Ishikawa (cell line): ENCODE measurements at regions not wholly inside any gene's neighbourhood (a gene's known extent, or its start where the extent isn't known, plus 50 kb on each side); places are given as distances from the start of the nearest gene placed in this dataset.

Experiments
- CEBPB ChIP-seq: IDR thresholded peaks from 2 replicates; pipeline ENCODE4 v1.6.1; 2012
- CREB1 ChIP-seq: IDR thresholded peaks from 2 replicates; pipeline ENCODE4 v1.6.1; 2012; ENCODE audit warnings: low read depth
- EGR1 ChIP-seq: IDR thresholded peaks from 2 replicates; pipeline ENCODE4 v1.6.1; 2012
- EP300 ChIP-seq: IDR thresholded peaks from 2 replicates; pipeline ENCODE4 v1.6.1; 2012; ENCODE audit warnings: borderline replicate concordance
- FOXM1 ChIP-seq: IDR thresholded peaks from 2 replicates; pipeline ENCODE4 v1.6.1; 2012; ENCODE audit warnings: low read depth, borderline replicate concordance
- NFIC ChIP-seq: IDR thresholded peaks from 2 replicates; pipeline ENCODE4 v1.6.1; 2012
- RAD21 ChIP-seq: IDR thresholded peaks from 2 replicates; pipeline ENCODE4 v1.6.1; 2012; ENCODE audit warnings: low read depth
- TAF1 ChIP-seq: IDR thresholded peaks from 2 replicates; pipeline ENCODE4 v1.6.1; 2012; ENCODE audit warnings: low read depth, mild to moderate bottlenecking
- TCF12 ChIP-seq: IDR thresholded peaks from 2 replicates; pipeline ENCODE4 v1.6.1; 2012; ENCODE audit warnings: low read depth
- TEAD4 ChIP-seq: IDR thresholded peaks from 2 replicates; pipeline ENCODE4 v1.6.1; 2012
- YY1 ChIP-seq: IDR thresholded peaks from 2 replicates; pipeline ENCODE4 v1.6.1; 2012; ENCODE audit warnings: low read depth
- ZBTB7A ChIP-seq: IDR thresholded peaks from 2 replicates; pipeline ENCODE4 v1.6.1; 2012; ENCODE audit warnings: low read depth
- TF ChIP-seq, protein P1 (sequence below): IDR thresholded peaks from 2 replicates; pipeline ENCODE4 v1.6.1; 2012; ENCODE audit warnings: low read depth, mild to moderate bottlenecking
- TF ChIP-seq, protein P2 (sequence below): IDR thresholded peaks from 2 replicates; pipeline ENCODE4 v1.6.1; 2012
- TF ChIP-seq, protein P3 (sequence below): IDR thresholded peaks from 2 replicates; pipeline ENCODE4 v1.6.1; 2012

DNA sequence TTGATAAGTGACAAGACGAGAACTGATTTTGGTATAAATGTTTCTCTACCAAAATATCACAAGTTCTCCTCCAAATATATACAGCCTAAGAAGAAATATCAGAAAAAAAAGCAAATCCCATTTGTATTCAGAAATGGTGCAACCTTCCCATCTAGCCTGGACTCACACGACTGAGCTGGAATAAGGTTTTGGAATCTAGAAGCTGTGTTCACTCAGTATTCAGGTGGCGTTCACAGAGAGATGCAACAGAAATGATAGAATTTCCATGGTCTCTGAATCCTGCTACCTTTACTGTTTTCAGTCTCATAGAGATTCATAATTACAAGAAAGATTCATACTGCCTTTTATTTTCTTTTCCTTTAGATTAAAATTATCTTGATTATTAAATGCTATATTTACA is 347.2 kb upstream of the TRIB2 start:
- TF ChIP-seq RAD21 (no peak), TCF12 (no peak), ZBTB7A (no peak), CEBPB (no peak), TAF1 (no peak), EP300 (no peak), YY1 (no peak), EGR1 (no peak), FOXM1 (no peak), CREB1 (no peak), NFIC (no peak)
- TF ChIP-seq, protein P1, sequence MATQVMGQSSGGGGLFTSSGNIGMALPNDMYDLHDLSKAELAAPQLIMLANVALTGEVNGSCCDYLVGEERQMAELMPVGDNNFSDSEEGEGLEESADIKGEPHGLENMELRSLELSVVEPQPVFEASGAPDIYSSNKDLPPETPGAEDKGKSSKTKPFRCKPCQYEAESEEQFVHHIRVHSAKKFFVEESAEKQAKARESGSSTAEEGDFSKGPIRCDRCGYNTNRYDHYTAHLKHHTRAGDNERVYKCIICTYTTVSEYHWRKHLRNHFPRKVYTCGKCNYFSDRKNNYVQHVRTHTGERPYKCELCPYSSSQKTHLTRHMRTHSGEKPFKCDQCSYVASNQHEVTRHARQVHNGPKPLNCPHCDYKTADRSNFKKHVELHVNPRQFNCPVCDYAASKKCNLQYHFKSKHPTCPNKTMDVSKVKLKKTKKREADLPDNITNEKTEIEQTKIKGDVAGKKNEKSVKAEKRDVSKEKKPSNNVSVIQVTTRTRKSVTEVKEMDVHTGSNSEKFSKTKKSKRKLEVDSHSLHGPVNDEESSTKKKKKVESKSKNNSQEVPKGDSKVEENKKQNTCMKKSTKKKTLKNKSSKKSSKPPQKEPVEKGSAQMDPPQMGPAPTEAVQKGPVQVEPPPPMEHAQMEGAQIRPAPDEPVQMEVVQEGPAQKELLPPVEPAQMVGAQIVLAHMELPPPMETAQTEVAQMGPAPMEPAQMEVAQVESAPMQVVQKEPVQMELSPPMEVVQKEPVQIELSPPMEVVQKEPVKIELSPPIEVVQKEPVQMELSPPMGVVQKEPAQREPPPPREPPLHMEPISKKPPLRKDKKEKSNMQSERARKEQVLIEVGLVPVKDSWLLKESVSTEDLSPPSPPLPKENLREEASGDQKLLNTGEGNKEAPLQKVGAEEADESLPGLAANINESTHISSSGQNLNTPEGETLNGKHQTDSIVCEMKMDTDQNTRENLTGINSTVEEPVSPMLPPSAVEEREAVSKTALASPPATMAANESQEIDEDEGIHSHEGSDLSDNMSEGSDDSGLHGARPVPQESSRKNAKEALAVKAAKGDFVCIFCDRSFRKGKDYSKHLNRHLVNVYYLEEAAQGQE, result no peak
- TF ChIP-seq, protein P2, sequence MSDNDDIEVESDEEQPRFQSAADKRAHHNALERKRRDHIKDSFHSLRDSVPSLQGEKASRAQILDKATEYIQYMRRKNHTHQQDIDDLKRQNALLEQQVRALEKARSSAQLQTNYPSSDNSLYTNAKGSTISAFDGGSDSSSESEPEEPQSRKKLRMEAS, result no peak
- TF ChIP-seq, protein P3, sequence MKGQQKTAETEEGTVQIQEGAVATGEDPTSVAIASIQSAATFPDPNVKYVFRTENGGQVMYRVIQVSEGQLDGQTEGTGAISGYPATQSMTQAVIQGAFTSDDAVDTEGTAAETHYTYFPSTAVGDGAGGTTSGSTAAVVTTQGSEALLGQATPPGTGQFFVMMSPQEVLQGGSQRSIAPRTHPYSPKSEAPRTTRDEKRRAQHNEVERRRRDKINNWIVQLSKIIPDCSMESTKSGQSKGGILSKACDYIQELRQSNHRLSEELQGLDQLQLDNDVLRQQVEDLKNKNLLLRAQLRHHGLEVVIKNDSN, result no peak

DNA sequence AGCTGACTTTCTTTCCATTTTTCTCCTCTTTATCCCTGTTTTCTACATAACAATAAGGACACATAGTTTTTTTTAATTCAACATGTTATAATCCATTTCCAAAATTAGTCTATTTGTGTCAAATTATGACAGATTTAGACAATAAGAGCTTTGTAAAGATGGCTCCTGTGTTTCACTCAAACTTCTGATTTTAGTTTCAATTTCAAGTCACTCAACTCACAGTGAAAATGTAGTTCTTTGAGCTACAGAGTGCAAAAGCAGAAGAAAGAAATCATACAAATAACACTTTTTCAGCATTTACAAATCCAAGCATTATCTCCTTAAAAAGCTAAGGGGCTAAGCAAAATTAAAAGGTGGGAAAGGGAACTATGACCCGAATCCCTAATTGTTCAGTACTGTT is 340.7 kb upstream of the TRIB2 start:
- no peak for TF ChIP-seq YY1
- TF ChIP-seq, protein P2, result no peak
- no peak for TF ChIP-seq ZBTB7A
- no peak for TF ChIP-seq RAD21
- no peak for TF ChIP-seq CEBPB
- no peak for TF ChIP-seq CREB1
- no peak for TF ChIP-seq NFIC
- TF ChIP-seq, protein P3, result no peak
- TF ChIP-seq, protein P1, result no peak
- TF ChIP-seq FOXM1, result no peak
- TF ChIP-seq TCF12, result no peak
- no peak for TF ChIP-seq TEAD4

DNA sequence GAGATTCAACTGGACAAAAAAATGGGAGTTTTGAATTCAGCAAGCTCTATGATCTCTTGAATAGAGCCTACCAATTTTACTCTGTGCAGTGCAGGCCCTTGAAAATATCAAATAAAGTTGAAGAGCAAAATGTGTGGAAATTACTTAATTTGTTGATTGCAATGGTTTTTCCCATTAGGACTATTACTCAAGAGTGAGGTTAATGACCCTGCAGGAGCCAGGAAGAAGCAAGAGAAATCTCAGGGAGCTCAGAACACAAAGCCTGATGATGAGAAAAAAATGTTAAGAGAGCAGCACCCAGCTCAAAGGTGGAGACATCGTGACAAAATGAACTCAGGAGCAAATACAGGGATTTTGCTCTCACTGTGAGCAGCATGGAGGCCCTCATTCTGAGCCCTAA is 337.6 kb upstream of the TRIB2 start:
- TF ChIP-seq EP300 (no peak), CEBPB (no peak), RAD21 (no peak), TEAD4 (no peak), NFIC (no peak), TCF12 (no peak), TAF1 (no peak), FOXM1 (no peak), YY1 (no peak), EGR1 (no peak), CREB1 (no peak), ZBTB7A (no peak)
- TF ChIP-seq, protein P2, result no peak
- TF ChIP-seq, protein P1, result no peak
- TF ChIP-seq, protein P3, result no peak
